ENCODE measurements at regions not wholly inside any gene's neighbourhood (a gene's known extent, or its start where the extent isn't known, plus 50 kb on each side); places are given as distances from the start of the nearest gene placed in this dataset.

DNA sequence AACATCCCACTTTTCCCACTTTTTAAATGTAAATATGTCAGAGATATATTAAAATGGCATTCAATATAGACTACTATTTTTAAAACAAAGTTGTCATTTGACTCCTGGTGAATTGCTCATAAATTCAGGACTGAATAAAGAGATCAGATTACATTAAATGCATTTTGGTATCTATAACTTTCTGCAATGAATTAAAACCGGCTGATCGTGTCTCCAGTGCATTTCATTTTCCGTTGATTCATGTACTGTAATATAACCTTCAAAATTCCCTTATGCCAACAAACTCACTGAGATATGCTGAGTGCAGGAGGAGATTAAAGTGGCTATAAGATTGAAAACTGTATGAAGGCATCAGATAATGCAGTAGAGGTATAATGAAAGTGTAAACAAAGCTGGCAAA is 361.1 kb upstream of the CDIN1 start:
- no peak overlapping the region for H3K4me3 Mint-ChIP-seq (ENCODE audit: unreplicated experiment)
- H3K9me3 Mint-ChIP-seq (ENCODE audit: unreplicated experiment) = no peaks in the 10 kb centered on the region
- ChIA-PET CTCF (interaction anchor here (0.6 kb wide), 1 partner anchor 10 kb away, joined by 3 read pairs; no protein-coding TSS in a partner anchor), POLR2A (interaction anchor here (0.5 kb wide), 1 partner anchor 182 kb away, joined by 3 read pairs; no protein-coding TSS in a partner anchor)
- TF ChIP-seq, protein P1, sequence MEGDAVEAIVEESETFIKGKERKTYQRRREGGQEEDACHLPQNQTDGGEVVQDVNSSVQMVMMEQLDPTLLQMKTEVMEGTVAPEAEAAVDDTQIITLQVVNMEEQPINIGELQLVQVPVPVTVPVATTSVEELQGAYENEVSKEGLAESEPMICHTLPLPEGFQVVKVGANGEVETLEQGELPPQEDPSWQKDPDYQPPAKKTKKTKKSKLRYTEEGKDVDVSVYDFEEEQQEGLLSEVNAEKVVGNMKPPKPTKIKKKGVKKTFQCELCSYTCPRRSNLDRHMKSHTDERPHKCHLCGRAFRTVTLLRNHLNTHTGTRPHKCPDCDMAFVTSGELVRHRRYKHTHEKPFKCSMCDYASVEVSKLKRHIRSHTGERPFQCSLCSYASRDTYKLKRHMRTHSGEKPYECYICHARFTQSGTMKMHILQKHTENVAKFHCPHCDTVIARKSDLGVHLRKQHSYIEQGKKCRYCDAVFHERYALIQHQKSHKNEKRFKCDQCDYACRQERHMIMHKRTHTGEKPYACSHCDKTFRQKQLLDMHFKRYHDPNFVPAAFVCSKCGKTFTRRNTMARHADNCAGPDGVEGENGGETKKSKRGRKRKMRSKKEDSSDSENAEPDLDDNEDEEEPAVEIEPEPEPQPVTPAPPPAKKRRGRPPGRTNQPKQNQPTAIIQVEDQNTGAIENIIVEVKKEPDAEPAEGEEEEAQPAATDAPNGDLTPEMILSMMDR (IDR thresholded peaks at IDR 0.05; ENCODE audit: unreplicated experiment) = no peak
- BruUV-seq (replicated peaks) = no TSS peak
- DNase-seq (ENCODE audit: unreplicated experiment) = no peak
- intact Hi-C loops (cut with micrococcal nuclease) = no loop called here
- no peaks in the 10 kb centered on the region for H3K36me3 Mint-ChIP-seq (ENCODE audit: insufficient read depth, unreplicated experiment)
- no peaks in the 10 kb centered on the region for H3K4me1 Mint-ChIP-seq (ENCODE audit: insufficient read depth, unreplicated experiment)
- no peak overlapping the region for H3K27ac Mint-ChIP-seq (ENCODE audit: low read depth, unreplicated experiment)
- H3K27me3 Mint-ChIP-seq (ENCODE audit: insufficient read depth, unreplicated experiment) = no peaks in the 10 kb centered on the region

DNA sequence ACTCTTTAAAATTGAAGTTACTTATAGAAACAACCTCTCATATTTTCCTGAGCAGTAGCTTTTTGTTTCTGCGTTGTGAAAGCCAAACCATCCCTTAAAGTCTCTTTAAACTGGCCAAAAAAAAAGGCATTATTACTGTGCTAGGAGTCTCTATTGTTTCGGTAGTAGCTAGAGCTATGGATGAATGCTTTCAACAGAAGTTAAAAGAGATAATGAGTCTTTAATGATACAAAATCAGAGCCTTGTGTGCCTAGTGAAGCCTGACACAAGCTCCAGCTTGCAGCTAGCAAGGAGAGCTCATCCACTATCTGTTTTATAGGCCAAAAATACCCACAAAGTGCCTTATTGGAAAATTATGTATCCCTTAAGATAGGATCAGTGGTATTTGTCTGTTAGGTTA is 360.4 kb upstream of the CDIN1 start:
- ChIA-PET CTCF (no interaction called here), POLR2A (interaction anchor here (0.5 to 0.9 kb wide), 2 partner anchors 181 to 1219 kb away, joined by 3 read pairs; no protein-coding TSS in a partner anchor)
- DNase-seq (ENCODE audit: unreplicated experiment) = no peak
- Mint-ChIP-seq H3K4me3 (ENCODE audit: unreplicated experiment) (no peak overlapping the region), H3K4me1 (ENCODE audit: insufficient read depth, unreplicated experiment) (no peaks in the 10 kb centered on the region), H3K36me3 (ENCODE audit: insufficient read depth, unreplicated experiment) (no peaks in the 10 kb centered on the region), H3K27me3 (ENCODE audit: insufficient read depth, unreplicated experiment) (no peaks in the 10 kb centered on the region), H3K9me3 (ENCODE audit: unreplicated experiment) (no peaks in the 10 kb centered on the region), H3K27ac (ENCODE audit: low read depth, unreplicated experiment) (no peak overlapping the region)
- BruUV-seq (replicated peaks) = no TSS peak
- TF ChIP-seq, protein P1 (IDR thresholded peaks at IDR 0.05; ENCODE audit: unreplicated experiment) = no peak
- intact Hi-C loops (cut with micrococcal nuclease) = no loop called here

DNA sequence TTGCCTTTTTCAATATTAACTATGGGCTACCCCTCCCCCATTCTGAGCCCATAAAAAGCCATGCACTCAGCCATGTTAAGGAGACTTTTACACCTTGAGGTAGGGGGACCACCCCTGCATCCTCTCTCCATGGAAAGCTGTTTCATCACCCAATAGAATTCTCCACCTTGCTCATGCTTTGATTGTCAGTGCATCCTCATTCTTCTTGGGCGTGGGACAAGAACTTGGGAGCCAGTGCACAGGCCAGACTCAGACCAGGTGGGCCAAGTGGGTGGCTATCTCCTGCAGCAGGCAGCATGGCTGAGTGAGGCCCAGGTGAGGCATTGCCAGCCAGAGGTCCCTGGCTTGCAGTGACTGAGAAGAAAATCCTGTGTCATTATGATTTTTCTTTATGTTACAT is 357.4 kb upstream of the CDIN1 start:
- no peak for DNase-seq (ENCODE audit: unreplicated experiment)
- Mint-ChIP-seq H3K4me3 (ENCODE audit: unreplicated experiment) (no peak overlapping the region), H3K27ac (ENCODE audit: low read depth, unreplicated experiment) (no peak overlapping the region), H3K36me3 (ENCODE audit: insufficient read depth, unreplicated experiment) (no peaks in the 10 kb centered on the region), H3K27me3 (ENCODE audit: insufficient read depth, unreplicated experiment) (no peaks in the 10 kb centered on the region), H3K9me3 (ENCODE audit: unreplicated experiment) (no peaks in the 10 kb centered on the region), H3K4me1 (ENCODE audit: insufficient read depth, unreplicated experiment) (no peaks in the 10 kb centered on the region)
- POLR2A ChIA-PET = no interaction called here
- TF ChIP-seq, protein P1 (IDR thresholded peaks at IDR 0.05; ENCODE audit: unreplicated experiment) = no peak
- CTCF ChIA-PET = no interaction called here
- BruUV-seq (replicated peaks) = no TSS peak
- intact Hi-C loops (cut with micrococcal nuclease) = no loop called here

- Mint-ChIP-seq H3K4me1 (ENCODE audit: insufficient read depth, unreplicated experiment) (no peaks in the 10 kb centered on the region), H3K9me3 (ENCODE audit: unreplicated experiment) (no peaks in the 10 kb centered on the region), H3K36me3 (ENCODE audit: insufficient read depth, unreplicated experiment) (no peaks in the 10 kb centered on the region), H3K27me3 (ENCODE audit: insufficient read depth, unreplicated experiment) (no peaks in the 10 kb centered on the region), H3K4me3 (ENCODE audit: unreplicated experiment) (no peak overlapping the region), H3K27ac (ENCODE audit: low read depth, unreplicated experiment) (no peak overlapping the region)
- intact Hi-C loops (cut with micrococcal nuclease) = no loop called here
- TF ChIP-seq, protein P1 (IDR thresholded peaks at IDR 0.05; ENCODE audit: unreplicated experiment) = no peak
- POLR2A ChIA-PET = interaction anchor here (0.5 to 0.6 kb wide), 3 partner anchors 15 to 478 kb away, joined by 3 read pairs; no protein-coding TSS in a partner anchor
- no peak for DNase-seq (ENCODE audit: unreplicated experiment)
- CTCF ChIA-PET = no interaction called here
- BruUV-seq (replicated peaks) = no TSS peak
These were observed 348.6 kb upstream of the CDIN1 start for GRCh38 chr15:36230776-36231175.

Data from MCF 10A (cell line).